HFFc6 (cell line): ENCODE measurements at regions not wholly inside any gene's neighbourhood (a gene's known extent, or its start where the extent isn't known, plus 50 kb on each side); places are given as distances from the start of the nearest gene placed in this dataset.
"Not testable (repeated sequence)": the region's sequence is repeated elsewhere in the genome, so short reads cannot be mapped to it uniquely, and the experiment has no call there.

Experiments
- DNase-seq: peaks from one replicate; pipeline ENCODE4 v3.0.0-alpha.2; 2018
- H3K27ac Mint-ChIP-seq: 2 replicates; pipeline ENCODE4 v1.8.0; 2020; ENCODE audit warnings: mild to moderate bottlenecking, mixed read lengths
- H3K27me3 Mint-ChIP-seq: 2 replicates; pipeline ENCODE4 v1.8.0; 2021; ENCODE audit warnings: mild to moderate bottlenecking, moderate library complexity, mixed read lengths; ENCODE audit not compliant: insufficient read depth
- H3K36me3 Mint-ChIP-seq: 2 replicates; pipeline ENCODE4 v1.8.0; 2021; ENCODE audit warnings: low read depth, mixed read lengths
- H3K4me1 Mint-ChIP-seq: 2 replicates; pipeline ENCODE4 v1.8.0; 2020; ENCODE audit warnings: low read depth, mixed read lengths
- H3K4me3 Mint-ChIP-seq: 2 replicates; pipeline ENCODE4 v1.8.0; 2020; ENCODE audit warnings: mild to moderate bottlenecking, moderate library complexity, mixed read lengths
- H3K9me3 Mint-ChIP-seq: 2 replicates; pipeline ENCODE4 v1.8.0; 2020; ENCODE audit warnings: mild to moderate bottlenecking, mixed read lengths
- TF ChIP-seq, protein P1 (sequence below): fragments of 200-600 bp; sonication (generic); IDR thresholded peaks from 2 replicates; pipeline ENCODE4 v1.5.0; 2021; ENCODE audit warnings: antibody characterized with exemption, mild to moderate bottlenecking

- Mint-ChIP-seq H3K4me1 (no peaks in the 10 kb centered on the region), H3K27ac (no peak overlapping the region), H3K36me3 (no peaks in the 10 kb centered on the region), H3K4me3 (no peak overlapping the region), H3K9me3 (no peaks in the 10 kb centered on the region), H3K27me3 (peaks cover 40% of the 10 kb centered on the region)
- no peak for DNase-seq
- TF ChIP-seq, protein P1, sequence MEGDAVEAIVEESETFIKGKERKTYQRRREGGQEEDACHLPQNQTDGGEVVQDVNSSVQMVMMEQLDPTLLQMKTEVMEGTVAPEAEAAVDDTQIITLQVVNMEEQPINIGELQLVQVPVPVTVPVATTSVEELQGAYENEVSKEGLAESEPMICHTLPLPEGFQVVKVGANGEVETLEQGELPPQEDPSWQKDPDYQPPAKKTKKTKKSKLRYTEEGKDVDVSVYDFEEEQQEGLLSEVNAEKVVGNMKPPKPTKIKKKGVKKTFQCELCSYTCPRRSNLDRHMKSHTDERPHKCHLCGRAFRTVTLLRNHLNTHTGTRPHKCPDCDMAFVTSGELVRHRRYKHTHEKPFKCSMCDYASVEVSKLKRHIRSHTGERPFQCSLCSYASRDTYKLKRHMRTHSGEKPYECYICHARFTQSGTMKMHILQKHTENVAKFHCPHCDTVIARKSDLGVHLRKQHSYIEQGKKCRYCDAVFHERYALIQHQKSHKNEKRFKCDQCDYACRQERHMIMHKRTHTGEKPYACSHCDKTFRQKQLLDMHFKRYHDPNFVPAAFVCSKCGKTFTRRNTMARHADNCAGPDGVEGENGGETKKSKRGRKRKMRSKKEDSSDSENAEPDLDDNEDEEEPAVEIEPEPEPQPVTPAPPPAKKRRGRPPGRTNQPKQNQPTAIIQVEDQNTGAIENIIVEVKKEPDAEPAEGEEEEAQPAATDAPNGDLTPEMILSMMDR, result no peak
Measured at GRCh38 chr9:38332625-38333024, 59.9 kb upstream of the ALDH1B1 start.

GRCh38 chr9:38331141-38331540 lies 61.4 kb upstream of the ALDH1B1 start:
- no peaks in the 10 kb centered on the region for H3K36me3 Mint-ChIP-seq
- no peak overlapping the region for H3K27ac Mint-ChIP-seq
- no peak for DNase-seq
- H3K27me3 Mint-ChIP-seq, result peaks cover 33% of the 10 kb centered on the region
- no peak overlapping the region for H3K4me3 Mint-ChIP-seq
- H3K4me1 Mint-ChIP-seq, result no peaks in the 10 kb centered on the region
- TF ChIP-seq, protein P1, result no peak
- H3K9me3 Mint-ChIP-seq, result no peaks in the 10 kb centered on the region

DNA sequence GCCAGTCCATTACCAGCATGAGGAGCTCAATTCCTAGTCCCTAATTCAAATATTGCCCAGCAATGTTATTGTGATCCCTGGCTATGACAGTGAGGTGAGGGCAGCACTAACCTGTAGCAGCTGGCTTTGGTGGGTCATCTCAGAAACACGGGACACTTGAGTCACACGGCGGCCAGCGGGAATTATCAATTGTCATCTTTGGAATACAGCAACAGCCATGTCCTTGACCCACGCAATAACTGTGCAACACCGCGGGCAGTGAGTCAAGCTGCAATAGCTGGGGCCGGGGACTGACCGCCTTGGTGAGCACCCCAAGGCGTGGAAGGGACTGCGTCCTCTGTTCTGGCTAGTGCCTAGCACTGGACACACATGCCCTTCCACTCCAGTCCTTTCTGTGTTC lies 62.5 kb upstream of the ALDH1B1 start:
- Mint-ChIP-seq H3K4me3 (no peak overlapping the region), H3K27ac (no peak overlapping the region), H3K27me3 (peaks cover 24% of the 10 kb centered on the region), H3K4me1 (no peaks in the 10 kb centered on the region), H3K9me3 (no peaks in the 10 kb centered on the region), H3K36me3 (no peaks in the 10 kb centered on the region)
- TF ChIP-seq, protein P1, result no peak
- DNase-seq, result no peak

DNA sequence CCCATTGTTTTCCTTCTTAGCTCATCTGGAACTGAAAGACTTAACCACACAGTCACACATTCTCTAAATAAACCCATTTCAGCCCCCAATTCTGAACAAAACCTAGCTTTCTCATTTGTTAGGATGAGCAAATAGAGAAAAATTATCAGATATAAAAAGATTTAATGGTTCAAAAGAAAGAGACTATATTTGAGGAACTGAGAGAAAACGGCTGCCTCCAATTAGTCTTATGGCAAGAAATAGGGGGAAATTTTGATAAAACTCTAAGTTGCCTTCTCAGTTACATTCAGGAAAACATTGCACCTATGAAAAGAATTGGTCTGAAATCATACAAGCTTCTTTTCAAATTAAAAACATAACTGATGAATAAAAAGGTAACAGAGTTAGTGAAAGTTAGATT lies 63.7 kb upstream of the ALDH1B1 start:
- Mint-ChIP-seq H3K4me1 (no peaks in the 10 kb centered on the region), H3K9me3 (no peaks in the 10 kb centered on the region), H3K27ac (no peak overlapping the region), H3K4me3 (no peak overlapping the region), H3K27me3 (peaks cover 20% of the 10 kb centered on the region), H3K36me3 (no peaks in the 10 kb centered on the region)
- TF ChIP-seq, protein P1, result no peak
- DNase-seq, result no peak

DNA sequence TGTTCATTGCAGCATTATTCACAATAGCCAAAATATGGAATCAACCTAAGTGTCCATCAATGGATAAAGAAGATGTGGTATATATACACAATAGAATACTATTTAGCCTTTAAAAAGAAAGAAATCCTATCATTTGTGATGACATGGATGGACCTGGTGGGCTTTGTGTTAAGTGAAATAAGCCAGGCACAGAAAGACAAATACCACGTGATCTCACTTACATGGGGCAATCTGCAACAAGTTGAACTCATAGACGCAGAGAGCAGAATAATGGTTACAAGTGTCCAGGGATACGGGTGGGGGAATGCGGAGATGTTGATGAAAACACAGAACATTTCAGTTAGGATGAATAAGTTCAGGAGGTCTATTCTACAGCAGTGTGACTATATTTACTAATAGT lies 66.4 kb upstream of the ALDH1B1 start:
- no peaks in the 10 kb centered on the region for H3K36me3 Mint-ChIP-seq
- no peak overlapping the region for H3K4me3 Mint-ChIP-seq
- H3K4me1 Mint-ChIP-seq, result no peaks in the 10 kb centered on the region
- no peak for DNase-seq
- no peak overlapping the region for H3K27ac Mint-ChIP-seq
- TF ChIP-seq, protein P1, result no peak
- H3K9me3 Mint-ChIP-seq, result no peaks in the 10 kb centered on the region
- H3K27me3 Mint-ChIP-seq, result peaks cover 30% of the 10 kb centered on the region

DNA sequence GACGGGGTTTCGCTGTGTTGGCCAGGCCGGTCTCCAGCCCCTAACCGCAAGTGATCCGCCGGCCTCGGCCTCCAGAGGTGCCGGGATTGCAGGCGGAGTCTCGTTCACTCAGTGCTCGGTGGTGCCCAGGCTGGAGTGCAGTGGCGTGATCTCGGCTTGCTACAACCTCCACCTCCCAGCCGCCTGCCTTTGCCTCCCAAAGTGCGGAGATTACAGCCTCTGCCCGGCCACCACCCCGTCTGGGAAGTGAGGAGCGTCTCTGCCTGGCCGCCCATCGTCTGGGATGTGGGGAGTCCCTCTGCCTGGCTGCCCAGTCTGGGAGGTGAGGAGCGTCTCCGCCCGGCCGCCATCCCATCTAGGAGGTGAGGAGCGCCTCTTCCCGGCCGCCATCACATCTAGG lies 68.3 kb upstream of the ALDH1B1 start:
- not testable (repeated sequence) for H3K4me3 Mint-ChIP-seq, H3K27ac Mint-ChIP-seq, H3K4me1 Mint-ChIP-seq, H3K36me3 Mint-ChIP-seq, H3K9me3 Mint-ChIP-seq, DNase-seq
- peaks cover 28% of the 10 kb centered on the region for H3K27me3 Mint-ChIP-seq
